ENCODE measurements at regions not wholly inside any gene's neighbourhood (a gene's known extent, or its start where the extent isn't known, plus 50 kb on each side); places are given as distances from the start of the nearest gene placed in this dataset.

DNA sequence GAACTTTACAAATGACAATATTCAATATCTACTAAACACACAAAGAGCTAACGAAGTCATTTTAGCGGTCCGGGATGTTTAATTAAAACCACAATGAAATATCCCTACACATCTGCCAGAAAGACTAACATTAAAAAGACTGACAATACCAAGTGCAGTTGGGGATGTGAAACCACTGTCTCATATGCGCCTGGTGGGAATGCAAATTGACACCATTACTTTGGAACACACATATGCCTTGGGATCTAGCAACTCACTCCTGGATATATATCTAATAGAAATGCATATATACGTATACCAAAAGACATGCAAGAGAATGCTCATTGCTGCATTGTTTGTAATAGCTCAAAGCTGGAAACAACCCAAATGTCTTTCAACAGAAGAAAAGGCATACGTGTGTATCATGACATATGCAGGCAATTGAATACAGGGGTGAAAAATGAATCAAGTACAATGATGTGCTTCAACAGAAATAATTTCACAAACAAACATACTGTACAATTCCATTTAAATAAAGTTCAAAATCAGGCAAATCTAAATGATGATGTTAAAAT is 153.3 kb downstream of the CARTPT start:
- no peak for DNase-seq

DNA sequence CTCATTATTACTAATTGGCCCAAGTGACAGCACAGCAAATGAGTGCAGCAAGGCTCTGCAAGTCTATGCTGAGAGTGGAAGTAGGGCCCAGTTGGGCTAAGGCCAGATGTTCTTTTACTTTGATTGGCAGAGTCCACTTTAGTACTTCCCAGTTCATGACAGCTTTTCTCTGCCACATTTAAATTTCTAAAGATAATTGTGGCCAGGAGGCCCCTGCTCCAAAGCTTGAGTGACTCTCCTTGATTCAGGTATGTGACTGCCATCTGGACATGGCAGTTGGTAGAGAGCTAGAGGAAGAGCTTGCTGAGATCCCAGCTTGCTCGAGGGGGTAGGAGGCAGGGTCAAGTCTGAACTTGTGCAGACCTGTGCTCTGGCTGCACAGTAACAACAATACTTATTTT is 154.1 kb downstream of the CARTPT start:
- no peak for DNase-seq

DNA sequence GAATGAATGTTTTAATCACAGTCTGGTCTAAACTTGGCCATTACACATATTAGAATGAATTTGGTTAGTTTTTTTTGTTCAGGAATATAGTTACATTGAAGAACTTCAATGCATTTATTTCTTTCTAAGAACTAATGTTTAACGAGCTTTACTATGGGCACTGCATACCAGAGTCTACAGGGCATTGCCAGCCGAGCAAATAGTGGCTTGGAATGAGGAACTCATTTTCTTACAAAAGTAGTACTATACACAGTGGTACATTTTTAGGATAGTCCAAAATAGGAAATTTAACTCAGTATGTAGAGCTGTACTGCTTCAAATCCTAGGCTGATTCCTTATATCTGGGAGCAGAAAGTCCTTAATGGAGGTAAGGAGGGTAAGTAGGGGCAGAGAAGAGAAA is 155.4 kb downstream of the CARTPT start:
- DNase-seq, result no peak

DNA sequence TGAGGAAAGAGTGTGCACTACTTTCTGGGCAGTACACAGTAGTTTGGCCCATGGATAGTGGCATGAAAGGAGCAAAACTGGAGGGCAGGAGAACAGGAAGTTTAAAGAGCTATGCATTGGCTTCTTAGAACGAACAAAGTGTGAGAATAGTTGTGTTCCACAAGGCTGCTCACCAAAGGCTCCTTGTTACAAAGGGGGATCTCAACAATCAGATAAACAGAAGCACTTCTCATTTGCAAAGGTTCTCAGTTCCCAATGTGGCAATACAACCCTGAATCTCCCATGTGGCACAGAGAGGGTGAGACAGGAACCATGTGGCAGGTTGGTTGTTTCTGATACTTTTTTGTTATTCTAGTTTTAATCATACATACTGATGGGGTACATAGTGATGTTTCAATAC is 158.4 kb downstream of the CARTPT start:
- DNase-seq, result no peak

DNA sequence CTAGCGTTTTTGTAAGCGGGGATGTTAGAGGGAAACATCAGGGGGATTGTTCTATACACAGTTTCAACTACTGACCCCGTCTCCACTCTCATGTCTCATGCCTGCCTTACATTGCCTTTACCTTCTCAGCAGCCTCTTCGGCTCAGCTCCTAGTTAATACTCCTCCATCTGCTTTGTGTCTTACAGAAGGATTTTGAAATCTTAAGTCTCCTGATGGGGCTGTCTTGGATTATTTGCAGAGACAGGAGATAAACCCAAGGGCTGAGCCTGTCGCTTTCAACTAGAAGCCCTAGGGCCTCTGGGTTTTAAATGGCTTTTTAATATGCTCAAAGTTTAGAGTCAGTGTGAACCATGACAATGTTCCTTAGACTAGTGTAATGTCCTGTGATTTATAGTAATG is 161.5 kb downstream of the CARTPT start:
- no peak for DNase-seq

DNA sequence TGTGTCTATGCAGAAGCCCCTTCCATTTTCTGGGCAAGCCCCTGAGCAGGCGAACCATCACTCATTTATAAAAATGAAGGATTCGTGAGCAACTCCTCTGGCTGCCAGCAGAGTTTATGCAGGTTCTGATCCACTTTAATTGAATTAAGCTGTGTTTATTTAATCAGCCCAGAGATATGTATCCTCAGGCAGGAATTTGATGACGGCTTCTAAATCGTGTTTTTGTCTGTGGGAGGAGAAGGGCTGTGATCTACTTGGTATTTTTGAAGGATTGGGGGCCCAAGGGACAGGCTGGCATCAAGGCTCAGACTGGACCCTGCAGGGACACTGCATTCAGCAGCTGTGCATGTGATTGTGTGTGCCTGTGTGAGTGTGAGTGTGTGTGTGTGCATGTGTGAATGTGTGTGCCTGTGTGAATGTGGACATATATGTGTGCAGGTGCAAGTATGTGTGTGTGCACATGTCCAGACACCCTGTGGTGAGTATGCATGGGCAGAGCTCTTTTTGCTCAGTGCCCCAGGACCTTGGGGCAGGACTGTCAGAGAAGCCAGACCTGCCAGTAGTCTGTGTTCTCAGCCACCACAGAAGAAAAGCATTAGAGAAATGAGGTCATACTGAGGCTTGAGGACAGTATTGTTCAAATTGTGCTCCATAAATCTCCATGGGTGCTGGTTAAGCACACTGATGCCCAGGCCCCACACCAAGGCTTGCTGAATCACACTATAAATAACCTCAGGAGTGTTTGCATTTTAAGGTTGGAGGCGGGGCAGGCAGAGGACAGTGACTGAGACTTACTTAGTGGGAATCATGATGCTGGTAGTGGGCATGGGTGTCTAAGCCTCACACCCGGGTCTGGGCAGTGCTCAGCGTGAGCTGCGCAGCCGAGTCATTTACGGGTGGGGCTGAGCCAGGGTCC is 164.0 kb downstream of the CARTPT start:
- DNase-seq, result no peak

DNA sequence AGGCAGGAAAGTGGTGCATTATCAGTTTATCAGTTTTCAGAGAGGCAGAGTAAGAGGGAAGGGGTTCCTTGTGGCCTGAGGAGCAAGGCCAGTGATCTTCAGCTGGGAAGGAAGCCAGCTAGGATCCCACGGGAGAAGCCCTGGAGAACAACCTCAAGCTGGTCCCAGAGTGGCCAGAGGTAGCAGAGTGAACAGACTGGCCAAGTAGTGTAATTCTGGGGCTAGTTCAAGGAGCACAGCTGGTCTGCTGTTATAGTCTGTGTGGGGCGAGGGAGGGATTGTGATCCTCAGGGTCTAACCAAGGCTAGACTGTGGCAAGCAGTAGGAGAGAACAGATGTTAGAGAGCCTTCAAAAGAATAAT is 164.6 kb downstream of the CARTPT start:
- DNase-seq, result no peak

DNA sequence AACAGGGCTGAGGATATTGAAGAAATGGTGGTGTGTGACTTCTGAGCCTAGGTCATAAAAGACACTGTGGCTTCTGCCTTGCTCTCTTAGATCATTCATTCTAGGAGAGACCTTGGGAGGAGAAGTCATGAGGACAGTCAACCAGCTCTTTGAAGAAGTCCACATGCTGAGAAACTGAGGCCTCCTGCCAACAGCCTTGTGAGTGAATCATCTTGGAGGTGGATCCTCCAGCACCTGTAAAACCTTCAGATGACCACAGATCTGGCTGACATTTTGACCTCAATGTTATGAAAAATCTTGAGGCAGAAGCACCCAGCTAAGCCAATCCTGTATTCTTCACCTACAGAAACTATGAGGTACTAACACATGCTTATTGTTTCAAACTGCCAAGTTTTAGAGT is 165.9 kb downstream of the CARTPT start:
- no peak for DNase-seq

DNA sequence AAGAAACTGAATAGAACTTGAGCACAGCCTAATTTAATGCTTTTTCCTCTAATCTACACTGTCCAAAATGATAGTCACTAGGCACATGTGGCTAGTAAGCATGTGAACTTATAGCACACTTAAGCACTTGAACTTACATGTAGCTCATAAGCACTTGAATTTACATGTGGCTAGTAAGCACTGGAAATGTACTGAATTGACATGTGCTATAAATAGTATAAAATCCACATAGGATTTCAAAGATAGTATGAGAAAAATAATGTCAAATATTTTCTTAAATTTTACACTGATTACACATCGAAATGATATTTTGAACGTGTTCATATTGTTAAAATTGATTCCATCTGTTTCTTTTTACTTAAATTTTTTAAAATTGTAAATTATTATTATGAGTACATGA is 167.3 kb downstream of the CARTPT start:
- DNase-seq, result no peak

DNA sequence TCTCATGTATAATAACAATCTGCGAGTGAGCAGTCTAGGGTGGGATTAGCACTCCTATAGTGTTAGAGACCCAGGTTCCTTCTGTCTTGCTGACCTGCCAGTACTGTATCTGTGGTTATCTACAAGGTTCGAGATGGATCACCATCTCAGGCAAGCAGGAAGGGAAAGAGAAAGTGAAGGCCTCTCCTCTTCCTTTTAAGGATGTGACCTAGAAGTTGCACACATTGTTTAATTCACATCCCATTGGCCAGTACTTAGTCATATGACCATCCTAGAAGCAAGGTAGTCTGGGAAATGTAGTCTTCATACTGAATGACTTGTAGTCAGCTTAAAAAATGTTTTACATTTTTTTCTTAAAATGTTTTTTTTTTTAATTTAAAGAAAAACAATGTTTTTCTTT is 168.6 kb downstream of the CARTPT start:
- no peak for DNase-seq

DNA sequence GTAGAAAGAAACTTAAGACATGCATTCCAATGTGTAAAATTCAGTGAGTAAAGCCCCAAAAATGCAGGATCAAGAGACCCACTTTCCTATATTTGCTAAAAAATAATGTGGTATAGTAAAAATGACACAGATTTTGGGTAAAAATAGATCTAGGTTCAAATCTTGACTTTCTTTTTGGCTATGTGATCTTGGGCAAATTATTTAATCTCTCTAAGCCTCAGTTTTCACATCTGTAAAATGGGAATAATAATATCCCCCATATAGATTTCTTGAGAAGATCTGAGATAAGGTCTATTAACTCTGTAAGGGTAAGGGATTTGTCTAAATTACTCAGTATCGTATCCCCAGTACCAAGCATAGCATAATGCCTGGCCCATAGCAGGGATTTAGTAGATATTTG is 172.3 kb downstream of the CARTPT start:
- DNase-seq, result no peak

DNA sequence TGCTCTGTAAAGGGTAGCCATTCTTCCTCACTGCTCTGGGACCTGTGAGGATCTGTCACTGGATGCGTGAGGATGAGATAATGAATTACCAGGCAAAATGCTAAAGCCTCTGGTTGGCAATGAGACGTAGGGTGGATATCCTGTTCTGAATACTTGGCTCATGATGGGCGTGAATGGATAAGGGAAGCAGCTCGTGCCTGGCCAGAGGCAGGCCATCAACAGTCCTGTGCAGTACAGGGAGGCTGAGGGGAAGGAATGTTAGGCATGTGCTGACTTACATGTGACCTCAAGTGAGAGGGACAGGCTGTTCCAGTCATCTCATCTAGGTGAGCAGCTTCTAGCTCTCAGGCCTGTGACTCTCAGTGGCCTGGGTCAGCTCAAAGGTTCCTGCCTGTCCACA is 172.8 kb downstream of the CARTPT start:
- DNase-seq, result no peak

DNA sequence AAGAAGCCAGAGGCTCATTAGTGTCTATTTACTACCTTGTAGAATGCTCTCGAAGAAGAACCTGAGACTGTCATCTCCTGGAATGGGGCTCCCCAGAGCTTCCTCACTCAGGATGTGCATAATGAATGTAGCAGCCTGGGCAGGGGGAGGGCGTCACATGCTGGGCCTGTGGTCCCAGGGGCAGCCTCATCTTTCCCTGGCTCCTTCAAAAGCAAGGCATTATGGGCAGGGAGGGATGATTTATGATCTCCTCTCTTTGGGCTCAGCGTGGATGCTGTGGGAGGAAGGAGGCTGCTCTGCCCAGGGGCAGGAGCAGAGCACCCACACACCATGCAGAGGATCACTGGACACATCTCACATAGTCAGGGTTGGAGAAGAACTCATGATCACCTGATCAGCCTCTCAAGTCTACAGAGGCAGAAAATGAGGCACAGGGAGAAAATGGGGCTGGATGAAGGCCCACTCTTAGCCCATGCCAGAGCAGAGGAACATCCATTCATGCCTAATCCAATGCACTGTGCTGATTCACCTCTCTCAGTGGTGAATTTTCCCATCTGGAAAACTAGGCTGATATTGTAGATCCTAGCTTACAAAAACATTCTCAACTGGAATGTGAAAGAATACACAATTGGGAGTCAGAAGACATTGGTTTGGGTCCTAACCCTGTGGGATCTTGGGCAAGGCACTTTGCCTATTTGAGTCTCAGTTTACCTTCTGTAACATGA is 173.7 kb downstream of the CARTPT start:
- no peak for DNase-seq

DNA sequence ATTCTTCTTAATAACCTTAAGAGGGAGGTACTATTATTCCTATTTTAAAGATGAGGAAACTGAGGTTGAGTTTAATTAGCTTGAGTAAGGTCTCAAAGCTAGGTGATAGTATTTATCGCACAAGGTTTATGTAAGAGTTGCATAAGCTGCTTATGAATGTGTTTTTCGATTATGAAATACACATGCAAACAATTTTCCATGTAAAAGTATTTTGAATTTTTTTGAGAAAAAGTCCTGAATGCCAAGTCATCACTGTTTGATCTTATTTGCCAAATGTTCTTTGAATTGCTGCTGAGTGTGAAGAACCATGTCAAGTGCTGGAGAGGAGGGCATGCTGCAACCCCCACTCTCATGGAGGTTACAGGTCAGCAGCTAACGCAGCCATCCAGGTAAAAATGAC is 174.4 kb downstream of the CARTPT start:
- no peak for DNase-seq

DNA sequence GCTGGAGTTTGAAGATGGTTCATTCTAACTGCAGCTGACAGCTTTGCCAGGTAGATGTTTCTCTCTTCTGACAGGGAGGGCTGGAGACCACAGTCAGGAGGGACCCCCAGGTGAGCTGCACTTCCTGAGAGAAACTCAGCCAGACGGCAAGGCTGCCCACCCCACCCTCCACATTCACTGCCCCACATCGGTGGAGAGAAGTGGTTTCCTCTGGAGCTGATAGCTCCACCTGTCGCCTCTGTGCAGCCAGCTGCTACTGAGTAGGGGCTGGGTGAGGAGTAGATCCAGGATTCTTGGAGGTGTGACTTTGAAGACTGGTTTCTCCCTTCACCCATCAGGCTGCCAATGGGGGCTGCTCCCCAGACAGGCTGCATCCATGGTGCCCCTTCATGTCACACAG is 175.0 kb downstream of the CARTPT start:
- DNase-seq, result no peak

DNA sequence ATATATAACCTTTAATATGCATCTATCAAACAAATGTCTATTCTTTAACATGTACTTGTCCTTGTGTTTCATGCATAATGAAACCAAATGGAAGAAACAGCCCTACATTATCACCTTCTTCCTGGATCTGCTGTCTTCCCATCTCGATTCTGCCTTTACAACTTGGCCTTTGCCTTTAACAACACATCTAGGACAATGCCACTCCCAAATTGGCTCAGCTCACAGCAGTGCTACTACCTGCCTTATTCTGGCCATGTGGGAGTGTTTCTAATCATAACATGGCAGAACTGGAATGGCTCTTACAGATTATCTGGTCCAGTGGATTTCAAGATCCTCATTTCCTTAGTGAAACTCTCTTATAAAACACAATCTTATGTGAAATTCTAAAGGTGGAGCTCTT is 176.5 kb downstream of the CARTPT start:
- DNase-seq, result no peak

DNA sequence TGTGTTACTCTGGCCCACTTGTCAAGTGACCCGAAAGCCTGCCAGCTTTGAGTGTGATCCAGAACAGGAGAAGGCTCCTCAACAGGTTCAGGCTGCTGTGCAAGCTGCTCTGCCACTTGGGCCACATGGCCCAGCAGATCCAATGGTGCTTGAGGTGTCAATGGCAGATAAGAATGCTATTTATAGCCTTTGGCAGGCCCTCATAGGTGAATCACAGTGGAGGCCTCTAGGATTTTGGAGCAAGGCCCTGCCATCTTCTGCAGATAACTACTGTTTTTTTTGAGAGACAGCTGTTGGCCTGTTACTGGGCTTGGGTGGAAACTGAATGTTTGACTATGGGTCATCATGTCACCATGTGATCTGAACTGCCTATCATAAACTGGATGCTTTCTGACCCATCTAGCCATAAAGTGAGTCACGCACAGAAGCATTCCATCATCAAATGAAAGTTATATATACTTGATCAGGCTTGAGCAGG is 180.8 kb downstream of the CARTPT start:
- DNase-seq, result no peak

DNA sequence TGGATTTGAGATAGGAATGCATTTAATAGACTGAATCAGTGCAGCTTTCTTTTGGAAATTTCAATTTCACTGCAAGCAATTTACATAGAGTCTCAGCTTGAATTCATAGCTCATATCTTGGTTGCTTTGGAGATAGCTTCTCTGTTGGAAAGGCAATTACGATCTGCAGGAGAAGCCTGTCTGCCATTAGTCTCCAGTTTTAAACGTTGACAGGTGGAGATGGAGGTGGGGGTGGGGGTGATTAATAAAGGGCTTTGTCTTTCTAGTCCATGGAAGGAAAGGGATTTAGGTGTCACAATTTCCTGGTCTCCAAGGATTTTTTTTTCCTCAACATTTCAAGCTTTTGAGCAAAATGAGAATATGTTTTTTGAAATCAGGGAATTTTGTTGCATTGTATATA is 184.7 kb downstream of the CARTPT start:
- no peak for DNase-seq

DNA sequence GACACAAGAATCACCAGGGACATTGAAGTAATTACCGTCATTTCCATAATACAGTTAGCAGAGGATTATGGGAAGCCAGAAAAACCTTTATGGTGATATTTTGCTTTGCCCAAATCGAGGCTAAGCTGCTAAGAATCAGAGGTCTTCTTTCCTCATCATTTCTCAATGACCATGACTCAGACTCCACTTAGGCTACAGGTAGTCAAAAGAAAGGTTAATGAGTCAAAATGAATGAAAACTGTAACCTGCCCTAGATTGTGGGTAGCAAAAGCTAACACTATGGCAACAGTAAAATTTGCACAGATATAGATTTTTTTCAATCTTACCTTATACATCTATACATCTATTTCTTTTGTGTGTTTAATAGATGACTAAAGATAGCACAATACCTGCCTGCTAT is 185.8 kb downstream of the CARTPT start:
- DNase-seq, result no peak

DNA sequence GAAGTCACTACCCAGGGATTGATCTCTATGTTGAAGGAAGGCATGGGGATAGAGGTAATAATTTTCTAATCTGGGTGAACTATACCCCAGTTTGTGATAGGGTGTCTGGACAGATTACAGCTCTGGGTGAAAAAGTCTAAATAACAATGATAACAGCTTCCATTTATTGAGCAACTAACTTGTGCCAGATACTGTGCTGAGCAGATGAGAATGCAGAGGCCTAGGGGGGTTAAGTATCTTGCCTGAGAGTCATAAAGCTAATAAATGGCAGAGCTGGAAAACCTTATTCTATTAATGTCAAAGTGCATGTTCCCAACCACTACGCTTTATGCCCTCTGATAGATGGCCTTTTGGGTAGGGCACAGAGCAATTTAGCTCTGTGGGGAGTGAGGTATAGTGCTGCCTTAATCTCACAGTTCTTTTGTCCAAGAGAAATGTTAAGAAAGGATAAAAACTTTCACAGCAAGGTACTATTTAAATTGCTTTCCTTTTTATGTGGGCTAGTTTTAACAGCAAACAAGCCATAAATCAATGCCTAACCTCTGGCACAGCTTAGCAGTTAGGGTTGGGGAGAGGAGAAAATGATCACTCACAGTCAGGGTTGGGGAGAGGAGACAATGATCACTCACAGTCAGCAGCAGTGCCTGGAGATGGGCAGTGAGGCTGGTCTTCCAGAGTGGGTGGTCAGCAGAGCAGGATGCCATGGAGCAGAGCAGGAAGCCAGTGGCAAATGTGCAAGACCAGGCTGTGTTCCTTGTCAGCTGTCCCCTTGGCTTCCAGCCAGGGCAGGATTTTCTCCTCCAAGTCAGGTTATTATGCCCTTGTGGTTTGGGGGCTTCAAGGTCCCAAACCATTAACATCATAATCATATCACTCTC is 187.0 kb downstream of the CARTPT start:
- no peak for DNase-seq

DNA sequence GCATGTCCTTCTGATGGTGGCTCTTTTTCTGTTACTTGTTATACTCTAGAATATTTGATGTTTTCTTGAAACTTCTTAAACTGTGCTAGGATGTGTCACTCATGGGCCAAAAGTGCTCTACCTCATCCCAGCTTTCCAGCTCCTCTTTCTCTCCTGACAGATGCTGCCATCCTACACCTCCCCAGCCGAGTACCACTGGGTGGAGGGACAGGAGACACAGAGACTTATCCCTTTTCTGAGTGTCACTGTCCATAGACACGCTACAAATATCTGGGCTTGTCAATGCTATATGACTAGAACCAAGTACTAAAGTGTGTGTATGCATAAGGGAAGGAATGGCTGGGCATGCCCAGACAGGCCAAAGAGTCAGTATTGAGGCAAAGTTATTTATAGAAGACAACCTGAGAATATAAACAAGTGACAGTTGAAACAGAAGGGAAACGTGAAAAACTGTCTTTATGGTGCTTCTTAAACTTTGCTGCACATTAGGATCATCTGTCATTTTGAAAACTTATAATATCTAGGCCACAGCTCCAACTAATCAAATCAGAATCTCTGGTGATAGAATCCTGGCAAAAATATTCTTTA is 188.0 kb downstream of the CARTPT start:
- DNase-seq, result no peak

DNA sequence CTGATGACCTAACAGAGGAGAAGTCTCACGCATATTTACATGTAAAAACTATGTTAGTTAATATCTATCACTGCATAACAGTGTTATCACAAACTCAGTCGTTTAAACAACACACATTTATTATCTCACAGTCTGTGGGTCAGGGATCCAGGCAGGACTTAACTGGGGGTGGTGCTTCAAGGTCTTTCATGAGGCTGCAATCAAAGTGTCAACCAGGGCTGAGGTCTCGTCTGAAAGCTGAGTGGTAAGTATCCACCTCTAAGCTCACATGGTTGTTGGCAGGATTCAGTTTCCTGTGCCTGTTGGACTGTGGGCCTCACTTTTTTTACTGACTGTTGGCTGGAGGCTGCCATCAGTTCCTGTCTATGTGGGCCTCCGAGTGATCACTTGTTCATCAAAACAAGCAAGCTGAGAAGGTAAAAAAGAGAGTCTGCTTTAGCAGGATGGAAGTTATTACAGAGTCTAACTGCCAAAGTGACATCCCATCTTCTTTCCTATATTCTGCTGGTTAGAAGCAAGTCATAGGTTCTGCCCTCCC is 188.6 kb downstream of the CARTPT start:
- DNase-seq, result no peak

Measured in NK-92 treated with Interleukin-12 subunit alpha and Interleukin-12 subunit beta, amount 100 ng/mL, for 24 hours (cell line).